NCI-H2227 (cell line): ENCODE measurements at regions not wholly inside any gene's neighbourhood (a gene's known extent, or its start where the extent isn't known, plus 50 kb on each side); places are given as distances from the start of the nearest gene placed in this dataset.

Experiments used
- DNase-seq: peaks from one replicate; lab custom pipeline; 2025; ENCODE audit not compliant: unreplicated experiment; lab: John Stamatoyannopoulos, UW

DNA sequence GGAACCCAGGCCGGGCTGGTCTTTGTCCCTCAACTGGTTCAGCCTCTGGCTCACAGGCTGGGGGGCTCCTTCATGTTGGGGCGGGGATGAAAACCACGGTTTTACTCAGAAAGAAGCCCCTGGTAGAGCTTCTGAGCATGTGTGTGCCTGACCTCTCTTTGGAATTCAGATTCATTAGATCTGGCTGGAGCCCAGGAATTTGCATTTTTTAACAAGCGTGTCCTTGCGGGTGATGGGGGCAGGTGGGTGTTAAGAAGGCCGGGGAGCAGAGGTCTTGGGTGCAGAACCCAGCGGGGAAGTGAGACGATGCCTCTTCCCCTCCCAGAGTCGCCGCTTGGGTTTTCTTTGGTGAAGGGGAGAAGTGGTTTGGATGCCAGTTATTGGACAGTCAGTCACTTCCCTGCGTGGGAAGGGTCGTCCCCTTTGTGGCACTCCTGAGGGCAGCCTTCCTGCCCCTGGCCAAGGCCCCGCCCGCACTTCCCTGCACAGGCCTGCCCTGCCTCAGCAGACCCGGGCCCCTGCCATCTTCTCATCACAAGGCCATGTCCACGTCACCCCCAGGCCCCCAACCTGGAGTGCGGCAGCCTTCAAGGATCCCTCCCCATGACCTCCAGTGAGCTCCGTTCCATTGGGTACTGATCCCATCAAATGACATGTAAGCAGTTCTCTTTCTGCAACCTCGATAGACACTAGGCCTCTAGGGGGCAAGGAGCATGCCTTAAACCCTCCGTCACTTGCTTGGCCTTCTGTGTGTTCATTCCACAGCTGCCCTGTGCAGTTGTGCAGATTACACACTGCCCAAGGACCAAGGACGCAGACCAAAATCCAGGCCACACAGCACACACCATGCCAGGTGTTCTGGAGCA lies 177.7 kb upstream of the CIBAR2 start:
- no peak for DNase-seq

DNA sequence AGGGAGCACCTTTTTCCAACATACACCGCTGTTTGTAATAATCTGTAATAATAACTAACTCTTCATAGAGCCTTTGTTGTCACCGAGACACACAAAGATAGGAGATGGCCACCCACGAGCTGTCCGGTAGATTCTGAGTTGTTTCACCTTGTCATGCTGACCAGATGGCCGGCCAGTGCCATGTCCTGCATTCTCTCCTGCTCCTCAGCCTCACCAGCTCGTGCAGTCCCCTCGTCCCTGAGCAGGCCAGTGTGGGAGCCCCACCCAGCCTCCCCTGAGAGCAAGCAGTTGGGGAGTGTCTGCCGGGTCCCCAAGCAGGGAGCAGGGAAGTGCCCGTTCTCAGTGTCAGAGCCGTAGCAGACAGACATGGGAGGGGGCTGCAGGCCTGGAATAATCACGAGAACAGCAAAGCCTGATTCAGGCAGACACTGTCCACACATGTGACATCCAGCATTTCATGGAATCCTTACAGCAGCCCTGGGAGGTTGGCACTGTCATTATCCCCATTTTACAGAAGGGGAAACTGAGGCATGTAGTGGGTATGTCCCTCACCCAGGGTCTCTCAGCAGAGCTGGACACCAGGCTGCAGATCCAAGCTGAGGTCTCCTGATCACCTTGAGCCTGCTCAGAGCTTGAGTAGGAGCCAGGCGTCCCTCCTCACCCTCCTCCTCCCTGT lies 178.5 kb upstream of the CIBAR2 start:
- DNase-seq, result no peak

DNA sequence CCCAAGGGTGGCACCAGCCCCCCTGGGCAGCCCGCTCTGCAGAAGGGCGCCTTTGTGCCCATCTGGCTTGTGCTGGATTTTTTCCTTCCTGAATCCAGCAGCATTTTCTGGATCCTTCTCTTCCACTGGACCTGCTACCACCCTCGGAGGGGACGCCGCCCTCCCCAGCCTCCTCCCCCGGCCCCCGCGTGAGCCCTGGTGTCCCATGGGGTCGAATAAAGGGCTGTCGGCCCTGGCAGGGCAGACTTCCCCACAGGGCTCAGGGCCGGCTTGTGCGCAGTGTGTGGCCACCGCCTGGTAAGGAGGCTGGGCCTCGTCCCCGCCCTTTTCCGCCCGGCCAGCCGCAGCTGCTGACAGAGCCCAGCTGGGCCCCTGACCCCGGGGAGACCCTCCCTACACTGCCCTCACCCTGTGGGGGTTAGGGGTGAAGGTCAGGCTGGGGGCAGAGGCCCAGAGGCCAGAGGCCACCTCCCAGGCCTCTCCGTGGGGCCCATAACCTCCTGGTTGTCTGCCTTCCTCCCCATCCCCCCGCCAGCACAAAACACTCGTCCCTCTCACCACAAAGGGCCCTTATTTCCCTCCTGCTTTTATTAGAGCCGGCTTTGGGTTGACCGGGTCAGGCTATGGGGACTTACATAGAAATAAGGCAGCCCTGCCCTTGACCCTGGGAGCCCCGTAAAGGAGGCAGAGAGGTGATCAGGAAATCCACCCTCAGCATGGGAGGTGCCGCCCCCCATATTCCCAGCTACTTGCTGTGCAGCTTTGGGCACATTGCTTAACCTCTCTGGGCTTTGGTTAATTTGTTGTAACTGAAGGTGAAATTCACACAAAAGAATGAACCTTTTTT lies 179.3 kb upstream of the CIBAR2 start:
- DNase-seq, result no peak

DNA sequence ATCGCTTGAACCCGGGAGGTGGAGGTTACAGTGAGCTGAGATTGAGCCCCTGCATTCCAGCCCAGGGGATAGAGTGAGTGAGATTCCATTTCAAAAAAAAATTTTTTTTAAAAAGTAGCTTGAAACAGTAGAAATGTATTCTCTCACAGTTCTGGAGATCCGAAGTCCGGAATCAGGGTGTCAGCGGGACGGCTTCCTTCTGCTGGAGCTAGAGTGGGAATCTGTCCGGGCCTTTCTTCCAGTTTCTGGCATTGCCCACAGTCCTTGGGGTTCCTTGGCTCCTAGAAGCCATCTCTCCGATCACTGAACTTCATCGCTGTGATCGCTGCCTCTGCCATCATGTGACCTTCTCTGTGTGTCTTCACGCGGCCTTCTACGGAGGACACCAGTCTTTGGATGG lies 181.2 kb upstream of the CIBAR2 start:
- DNase-seq, result no peak

DNA sequence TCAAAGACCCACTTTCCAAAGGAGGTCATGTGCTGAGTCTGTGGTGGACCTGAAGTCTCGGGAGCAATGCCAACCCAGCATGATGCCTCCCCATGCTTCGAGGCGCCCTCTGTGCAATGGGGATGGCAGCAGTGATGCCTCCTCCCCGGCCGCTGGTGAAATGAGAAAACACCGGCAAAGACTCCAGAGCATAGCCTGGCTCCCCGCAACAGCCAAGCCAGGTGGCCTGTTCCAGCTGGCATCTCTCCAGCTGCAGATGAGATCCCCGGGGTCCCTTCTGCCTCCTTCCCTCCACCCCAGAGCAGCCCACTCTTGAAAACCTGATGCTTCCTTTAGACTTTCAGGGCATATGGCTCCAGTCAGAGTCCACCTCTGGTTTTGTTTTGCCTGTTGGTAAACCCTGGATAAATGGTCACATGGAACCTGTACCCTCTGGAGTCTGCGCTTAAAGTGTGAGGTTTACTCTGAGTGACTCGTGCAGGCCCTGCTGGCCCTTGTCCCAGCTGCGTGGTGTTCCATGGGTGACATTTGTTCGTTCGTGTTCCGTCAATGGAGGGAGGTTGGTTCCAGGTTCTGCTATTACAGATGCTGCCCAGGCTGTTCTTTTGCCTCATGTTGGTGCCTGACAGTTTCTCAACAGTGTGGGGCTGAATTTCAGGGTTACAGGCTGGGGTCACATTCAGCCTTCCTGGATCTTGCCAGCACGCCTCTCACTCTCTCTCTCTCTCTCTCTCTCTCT lies 181.8 kb upstream of the CIBAR2 start:
- DNase-seq, result no peak

DNA sequence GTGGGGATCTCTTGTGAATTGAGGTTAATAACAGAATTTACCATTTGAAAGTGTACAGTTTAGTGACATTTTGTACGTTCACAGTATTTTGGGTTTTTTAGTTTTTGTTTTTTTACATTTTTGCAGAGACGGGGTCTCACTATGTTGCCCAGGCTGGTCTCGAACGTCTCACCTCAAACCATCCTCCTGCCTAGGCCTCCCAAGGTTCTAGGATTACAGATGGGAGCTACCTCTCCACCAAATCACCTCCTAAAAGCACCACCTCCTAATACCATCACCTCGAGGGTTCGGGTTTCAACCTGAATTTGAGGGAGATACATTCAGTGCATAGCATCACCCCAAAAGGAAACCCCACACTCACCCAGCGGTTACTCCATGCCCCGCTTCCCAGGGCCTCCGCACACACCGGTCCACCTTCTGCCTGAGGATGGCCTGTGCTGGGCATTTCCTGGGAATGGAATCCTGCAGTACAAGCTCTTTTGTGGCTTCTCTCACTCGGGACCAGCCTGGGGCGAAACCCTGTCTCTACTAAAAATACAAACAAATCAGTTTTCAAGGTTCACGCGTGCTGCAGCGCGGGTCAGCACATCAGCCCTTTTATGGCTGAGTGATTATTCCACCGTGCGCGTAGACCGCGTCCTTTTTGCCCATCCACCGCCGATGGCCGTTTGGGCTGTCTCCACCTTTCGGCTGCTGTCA lies 182.7 kb upstream of the CIBAR2 start:
- no peak for DNase-seq

DNA sequence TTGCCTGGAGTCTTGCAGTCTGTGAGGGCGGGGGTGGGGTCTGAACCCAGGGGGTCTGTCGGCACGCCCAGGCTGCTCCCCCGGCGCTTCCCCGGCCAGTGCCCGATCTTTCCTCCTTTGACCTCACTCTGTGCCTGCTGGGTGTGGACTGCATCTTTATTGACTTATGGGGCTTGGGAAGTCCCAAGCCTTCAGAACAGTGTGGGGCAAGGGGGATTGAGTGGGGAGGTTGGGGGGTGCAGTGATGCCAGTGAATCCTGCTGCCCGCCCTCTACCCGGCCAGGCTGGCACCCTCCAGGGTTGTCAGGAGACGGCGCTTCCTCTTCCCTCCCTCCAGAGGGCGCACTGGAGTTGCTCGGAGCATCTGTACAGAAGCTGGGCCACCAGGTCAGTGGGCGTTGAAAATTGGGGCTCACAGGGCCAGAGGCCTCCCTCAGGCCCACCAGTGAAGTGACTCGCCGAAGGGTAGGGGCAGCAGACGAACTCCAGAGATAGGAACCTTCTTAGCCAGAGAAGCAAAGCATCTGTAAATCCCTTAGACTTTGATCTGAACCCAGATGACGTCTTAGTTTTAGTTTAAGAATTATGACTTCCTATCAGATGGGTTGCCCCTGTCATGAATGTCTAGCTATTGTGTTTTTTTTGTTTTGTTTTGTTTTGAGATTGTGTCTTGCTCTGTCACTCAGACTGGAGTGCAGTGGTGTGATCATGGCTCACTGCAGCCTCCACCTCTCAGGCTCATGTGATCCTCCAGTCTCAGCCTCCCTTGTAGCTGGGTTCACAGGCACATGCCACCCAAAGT lies 184.8 kb upstream of the CIBAR2 start:
- DNase-seq, result peak; percentile 17

DNA sequence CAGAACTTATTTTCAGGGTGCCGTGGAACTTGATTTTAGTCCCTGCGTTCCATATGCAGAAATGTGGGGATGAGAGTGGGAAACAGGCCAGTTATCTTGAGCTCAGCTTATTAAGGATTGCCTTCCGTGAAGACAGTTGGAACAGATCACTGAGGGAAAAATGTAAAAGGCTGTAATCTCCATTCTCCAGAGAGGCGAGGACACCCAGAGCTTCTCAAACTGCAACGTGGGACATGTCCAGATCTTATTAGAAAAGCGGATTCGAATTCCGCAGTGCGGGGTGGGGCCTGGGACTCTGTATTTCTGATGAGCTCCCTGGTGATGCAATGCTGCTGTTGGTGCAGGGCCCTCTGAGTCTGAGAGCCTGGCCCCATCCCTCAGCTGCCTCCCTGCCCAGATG lies 185.6 kb upstream of the CIBAR2 start:
- no peak for DNase-seq

DNA sequence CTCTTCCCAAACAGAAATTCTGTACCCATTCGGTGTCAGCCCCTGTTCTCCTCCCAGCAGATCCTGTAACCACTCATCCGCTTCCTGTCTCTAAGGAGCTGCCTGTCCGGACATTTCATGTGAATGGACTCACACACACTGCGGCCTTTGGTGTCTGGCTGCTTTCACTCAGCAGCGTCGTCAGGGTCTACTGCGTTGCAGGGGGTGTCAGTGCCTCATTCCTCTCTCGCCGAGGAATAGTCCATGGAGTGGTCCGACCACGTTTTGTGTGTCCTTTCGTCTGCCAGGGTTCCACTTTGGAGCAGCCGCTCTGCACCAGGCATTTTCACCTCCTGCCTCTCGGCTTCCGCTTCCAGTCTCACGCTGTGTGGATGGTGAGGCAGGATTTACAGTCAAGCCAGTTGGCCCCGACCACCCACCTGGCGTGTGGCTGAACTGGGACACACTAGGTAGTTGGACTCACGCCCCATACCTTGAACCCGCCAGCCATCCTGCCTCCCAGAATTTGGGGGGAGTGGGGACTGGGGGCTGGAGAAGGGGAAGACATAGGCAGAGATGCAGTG lies 188.2 kb upstream of the CIBAR2 start:
- no peak for DNase-seq

DNA sequence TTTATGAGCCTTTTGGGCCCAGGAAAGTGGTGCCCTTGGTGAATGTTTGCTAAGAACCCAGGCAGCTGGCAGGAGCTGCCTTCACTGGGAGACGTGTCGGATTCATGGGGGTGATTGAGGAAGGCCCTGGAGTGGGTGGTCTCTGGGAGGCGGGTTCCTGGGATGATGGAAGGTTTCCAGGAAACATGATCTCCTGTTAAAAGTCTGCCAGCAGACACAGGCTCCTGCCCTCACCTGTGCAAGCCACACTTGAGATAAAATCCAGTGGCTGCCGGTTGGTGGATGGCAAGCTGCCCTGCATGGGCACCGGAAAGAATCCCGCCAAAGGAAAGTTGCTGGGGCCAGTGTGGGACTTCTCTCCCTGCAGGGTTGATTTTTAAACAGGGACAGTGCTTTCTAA lies 189.0 kb upstream of the CIBAR2 start:
- no peak for DNase-seq

DNA sequence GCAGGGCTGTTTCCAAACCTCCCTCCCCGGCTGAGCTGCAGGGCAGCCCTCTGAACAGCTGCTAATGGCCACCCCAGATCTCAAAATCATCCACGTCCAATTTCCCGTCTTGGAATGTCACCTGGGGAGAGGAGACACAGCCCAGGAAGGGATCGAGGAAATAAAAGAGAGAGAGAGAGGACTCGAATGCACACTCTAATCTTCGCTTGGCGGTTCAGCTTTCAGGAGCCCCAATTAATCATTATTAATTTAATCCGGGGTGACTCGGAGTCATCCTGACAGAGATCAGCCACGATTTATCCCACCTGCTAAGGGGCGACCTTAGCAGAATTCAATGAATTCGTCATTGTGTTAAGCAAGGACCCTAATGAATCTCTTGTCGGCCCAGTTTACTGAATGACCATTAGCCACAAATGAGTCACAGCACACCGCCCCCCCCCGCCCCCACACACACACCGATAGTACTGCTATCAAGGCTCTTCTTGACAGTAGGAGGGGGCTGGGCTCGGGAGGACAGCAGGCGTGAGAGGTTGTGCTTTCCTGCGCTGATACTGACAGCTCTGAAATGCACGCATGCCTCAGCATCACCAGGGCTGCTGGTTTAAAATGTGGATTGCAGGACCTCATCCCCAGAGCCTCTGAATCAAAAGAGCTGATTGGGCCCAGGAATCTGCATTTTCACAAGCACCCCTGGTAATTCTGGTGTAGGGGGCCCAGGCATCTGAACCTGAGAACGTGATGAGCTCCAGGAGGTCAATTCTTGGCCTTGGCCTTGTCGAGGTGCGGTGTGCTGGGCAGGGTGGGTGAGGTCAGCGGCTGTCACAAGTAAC lies 190.0 kb upstream of the CIBAR2 start:
- DNase-seq, result peak; percentile 72

DNA sequence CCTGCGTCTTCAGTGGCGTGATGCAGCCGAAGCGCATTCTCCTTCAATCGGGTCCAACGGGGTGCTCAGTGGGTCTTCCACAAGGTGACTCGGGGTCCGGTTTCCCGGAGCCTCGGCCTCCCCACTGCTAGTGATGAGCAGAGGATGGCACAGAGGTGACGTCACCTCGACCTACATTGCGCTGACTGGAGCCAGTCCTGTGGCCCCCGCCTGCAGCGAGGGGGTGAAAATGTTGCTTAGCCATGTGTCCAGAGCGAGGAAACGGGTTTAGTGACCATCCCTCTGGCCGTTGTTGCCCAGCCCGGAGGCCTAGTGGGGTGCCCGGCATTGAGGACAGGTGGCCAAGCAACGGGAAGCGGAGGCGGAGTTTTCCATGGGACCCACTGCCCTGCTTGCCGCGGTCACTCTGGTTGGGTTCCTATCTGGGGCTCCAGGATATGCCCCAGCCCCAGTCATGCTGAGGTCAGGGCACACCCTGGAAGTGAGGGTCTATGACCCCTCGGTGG lies 190.6 kb upstream of the CIBAR2 start:
- DNase-seq, result no peak

DNA sequence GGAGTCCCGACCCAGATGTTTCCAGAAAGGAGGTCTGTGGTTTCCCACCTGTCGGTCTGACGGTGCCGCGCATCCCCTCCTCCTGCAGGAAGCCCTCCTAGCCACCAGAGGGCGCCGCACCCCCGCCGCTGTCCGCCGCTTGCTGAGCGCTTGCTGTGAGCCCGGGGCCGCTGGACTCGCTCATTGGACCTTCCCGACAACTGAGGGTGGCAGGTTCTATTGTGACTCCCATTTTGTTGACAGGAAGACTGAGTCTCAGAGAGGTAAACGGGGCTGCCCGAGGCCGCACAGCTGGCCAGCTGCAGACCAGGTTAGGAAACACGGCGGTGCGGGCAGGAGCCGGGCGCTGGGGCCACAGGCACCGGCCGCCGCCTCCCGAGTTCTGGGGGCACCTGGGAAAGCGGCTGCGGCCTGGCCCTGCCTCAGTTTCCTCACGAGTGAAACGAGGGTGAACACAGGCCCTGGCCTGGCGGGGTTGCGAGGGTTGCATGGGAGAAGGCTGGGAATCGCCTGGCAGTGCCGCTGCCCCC lies 191.1 kb upstream of the CIBAR2 start:
- no peak for DNase-seq

DNA sequence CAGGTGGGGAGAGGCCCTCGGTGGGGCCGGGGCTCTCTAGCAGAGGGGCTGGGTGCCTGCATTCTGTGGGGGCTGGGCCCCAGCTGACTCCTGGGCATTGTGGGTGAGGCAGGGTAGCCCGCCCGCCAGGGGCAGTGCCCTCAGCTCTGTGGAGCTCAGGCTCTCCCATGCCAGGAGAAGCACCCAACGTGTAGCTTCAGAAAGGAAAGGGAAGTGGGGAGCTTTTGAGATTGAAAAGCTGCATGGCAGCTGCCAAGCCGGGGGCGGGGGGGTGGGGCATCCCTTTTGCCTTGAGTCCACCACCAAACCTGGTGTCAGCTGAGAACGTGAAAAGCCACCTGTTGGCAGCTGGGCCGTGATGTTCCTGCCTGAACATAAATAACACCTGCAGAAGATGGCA lies 192.1 kb upstream of the CIBAR2 start:
- DNase-seq, result no peak

DNA sequence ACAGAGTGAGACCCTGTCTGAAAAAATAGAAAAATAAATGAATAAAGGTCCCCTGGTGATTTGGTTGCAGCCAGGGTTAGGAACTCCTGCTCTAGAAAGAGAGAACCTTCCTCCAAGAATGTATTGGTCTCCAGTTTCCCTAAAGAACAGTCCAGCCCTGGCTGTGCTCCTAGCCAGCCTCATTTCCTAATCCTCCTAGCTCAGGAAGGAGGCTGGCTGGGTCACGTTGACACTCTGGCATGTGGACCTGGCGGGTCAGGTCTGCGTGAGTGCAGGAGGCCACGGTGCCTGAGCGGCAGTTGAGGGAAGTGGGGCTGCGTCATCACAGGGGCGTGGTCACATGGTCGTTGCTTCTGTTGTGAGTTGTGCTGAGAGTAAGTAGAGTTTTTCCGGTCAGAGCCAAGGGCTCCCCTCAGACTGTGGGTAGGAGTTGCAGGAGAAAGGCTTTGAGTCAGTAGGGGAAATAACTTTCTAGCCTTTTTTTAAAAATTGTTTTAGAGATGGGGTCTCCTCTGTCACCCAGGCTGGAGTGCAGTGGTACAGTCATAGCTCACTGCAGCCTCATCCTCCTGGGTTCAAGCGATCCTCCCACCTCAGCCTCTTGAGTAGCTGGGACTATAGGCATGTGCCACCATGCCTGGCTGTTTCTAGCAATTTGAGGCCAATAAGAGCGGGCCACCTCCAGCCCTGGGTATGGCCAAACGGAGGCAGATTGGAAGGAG lies 194.0 kb upstream of the CIBAR2 start:
- no peak for DNase-seq

DNA sequence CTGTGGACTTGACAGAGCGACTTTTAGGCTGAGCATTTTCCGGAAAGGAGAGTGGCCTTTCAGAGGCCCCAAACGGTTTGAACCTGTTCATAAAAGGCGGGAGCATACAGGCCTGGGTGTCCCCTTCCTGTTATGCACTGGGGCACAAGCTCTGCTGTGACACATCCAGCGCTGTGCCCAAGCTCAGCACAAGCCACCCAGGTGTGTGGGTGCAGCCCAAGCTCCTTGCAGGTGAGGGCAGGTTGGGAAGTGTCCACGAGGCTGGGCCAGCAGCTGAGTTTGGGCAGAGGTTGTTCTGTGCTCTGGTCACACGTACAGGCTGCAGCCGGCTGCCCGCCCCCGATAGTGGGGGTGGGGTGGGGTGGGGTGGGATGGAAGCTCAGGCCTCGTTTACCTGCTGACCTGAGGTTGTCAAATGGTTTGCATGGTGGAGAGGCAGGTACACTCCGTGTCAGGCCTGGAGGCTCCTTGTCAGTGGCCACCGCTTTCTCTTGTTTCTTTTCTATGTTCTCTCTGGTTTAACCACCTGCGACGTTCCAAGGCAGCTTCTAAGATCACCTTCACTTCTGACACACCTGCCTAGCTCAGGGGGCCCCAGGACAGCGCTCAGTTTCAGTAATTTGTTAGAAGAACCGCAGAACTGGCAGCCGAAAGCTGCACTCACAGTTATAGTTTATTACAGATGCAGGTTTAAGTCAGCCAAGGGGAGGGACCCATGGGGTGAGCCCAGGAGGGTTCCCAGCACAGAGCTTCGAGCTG lies 194.7 kb upstream of the CIBAR2 start:
- no peak for DNase-seq
